Endothelial cell (in vitro differentiated cells): ENCODE measurements at regions not wholly inside any gene's neighbourhood (a gene's known extent, or its start where the extent isn't known, plus 50 kb on each side); places are given as distances from the start of the nearest gene placed in this dataset.

Experiments
- DNase-seq: peaks from one replicate; pipeline ENCODE4 v3.0.0; 2021; ENCODE audit warnings: low spot score
- H3K27ac Mint-ChIP-seq: one replicate; pipeline ENCODE4 v1.8.0; 2021; ENCODE audit warnings: mixed read lengths, inconsistent platforms; ENCODE audit not compliant: unreplicated experiment
- H3K27me3 Mint-ChIP-seq: one replicate; pipeline ENCODE4 v1.8.0; 2021; ENCODE audit warnings: mild to moderate bottlenecking, moderate library complexity, mixed read lengths, inconsistent platforms; ENCODE audit not compliant: unreplicated experiment
- H3K36me3 Mint-ChIP-seq: one replicate; pipeline ENCODE4 v1.8.0; 2021; ENCODE audit warnings: mild to moderate bottlenecking, low read depth, mixed read lengths, inconsistent platforms; ENCODE audit not compliant: unreplicated experiment
- H3K4me1 Mint-ChIP-seq: one replicate; pipeline ENCODE4 v1.8.0; 2021; ENCODE audit warnings: mild to moderate bottlenecking, mixed read lengths, inconsistent platforms; ENCODE audit not compliant: unreplicated experiment
- H3K4me3 Mint-ChIP-seq: one replicate; pipeline ENCODE4 v1.8.0; 2021; ENCODE audit warnings: mild to moderate bottlenecking, mixed read lengths, inconsistent platforms; ENCODE audit not compliant: unreplicated experiment
- H3K9me3 Mint-ChIP-seq: one replicate; pipeline ENCODE4 v1.8.0; 2021; ENCODE audit warnings: mixed read lengths, inconsistent platforms; ENCODE audit not compliant: unreplicated experiment
- CTCF ChIP-seq: fragments of 200-600 bp; sonication (generic); IDR thresholded peaks from one replicate; pipeline ENCODE4 v1.5.0; 2021; ENCODE audit warnings: antibody characterized with exemption; ENCODE audit not compliant: unreplicated experiment

- peaks cover 2% of the 10 kb centered on the region for H3K4me1 Mint-ChIP-seq
- no peak for DNase-seq
- no peak for TF ChIP-seq CTCF
These were observed 148.9 kb upstream of the VANGL1 start for GRCh38 chr1:115492880-115493279.

DNA sequence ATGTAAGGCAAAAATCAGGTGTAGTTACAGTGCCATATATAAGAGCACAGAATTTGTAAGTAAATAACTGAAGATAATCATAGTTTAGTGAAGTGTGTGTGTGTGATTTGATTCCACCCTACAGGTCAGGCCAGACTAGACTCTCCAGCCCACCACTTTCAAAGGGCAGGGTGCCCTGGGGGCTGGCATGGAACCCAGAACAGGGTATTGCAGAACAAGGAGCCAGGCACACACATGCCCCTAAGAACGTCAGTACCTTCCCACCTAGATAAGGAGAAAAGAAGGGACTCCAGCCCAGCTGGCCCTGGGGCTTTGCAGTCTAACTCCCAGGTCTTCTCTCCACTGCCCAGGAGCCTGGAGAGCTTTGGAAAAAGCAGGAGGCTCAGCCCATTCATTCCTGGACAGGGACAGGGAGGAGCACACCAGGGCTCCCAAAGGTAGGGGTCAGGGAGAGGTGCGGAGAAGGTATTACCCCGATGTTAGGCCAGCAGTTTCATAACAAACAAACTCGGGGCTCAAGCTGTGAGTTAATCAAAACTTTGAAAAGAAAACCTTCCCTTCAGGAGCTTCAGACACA, 149.7 kb upstream of the VANGL1 start:
- no peaks in the 10 kb centered on the region for H3K27me3 Mint-ChIP-seq
- no peak overlapping the region for H3K4me3 Mint-ChIP-seq
- peaks cover 2% of the 10 kb centered on the region for H3K4me1 Mint-ChIP-seq
- H3K27ac Mint-ChIP-seq, result no peak overlapping the region
- H3K9me3 Mint-ChIP-seq, result no peaks in the 10 kb centered on the region
- TF ChIP-seq CTCF, result no peak
- no peaks in the 10 kb centered on the region for H3K36me3 Mint-ChIP-seq
- no peak for DNase-seq

More at GRCh38 chr1:115492880-115493279, 148.9 kb upstream of the VANGL1 start:
- H3K4me3 Mint-ChIP-seq, result no peak overlapping the region
- H3K9me3 Mint-ChIP-seq, result no peaks in the 10 kb centered on the region
- no peaks in the 10 kb centered on the region for H3K36me3 Mint-ChIP-seq
- no peaks in the 10 kb centered on the region for H3K27me3 Mint-ChIP-seq
- no peak overlapping the region for H3K27ac Mint-ChIP-seq

GRCh38 chr1:115491298-115492018, 150.3 kb upstream of the VANGL1 start:
- Mint-ChIP-seq H3K27ac (no peak overlapping the region), H3K4me1 (peaks cover 2% of the 10 kb centered on the region), H3K27me3 (no peaks in the 10 kb centered on the region)

GRCh38 chr1:115479055-115479482, 141.0 kb upstream of the NGF start:
- TF ChIP-seq CTCF, result no peak

More at GRCh38 chr1:115491298-115492018, 150.3 kb upstream of the VANGL1 start:
- Mint-ChIP-seq H3K36me3 (no peaks in the 10 kb centered on the region), H3K9me3 (no peaks in the 10 kb centered on the region), H3K4me3 (no peak overlapping the region)
- TF ChIP-seq CTCF, result no peak
- no peak for DNase-seq

DNA sequence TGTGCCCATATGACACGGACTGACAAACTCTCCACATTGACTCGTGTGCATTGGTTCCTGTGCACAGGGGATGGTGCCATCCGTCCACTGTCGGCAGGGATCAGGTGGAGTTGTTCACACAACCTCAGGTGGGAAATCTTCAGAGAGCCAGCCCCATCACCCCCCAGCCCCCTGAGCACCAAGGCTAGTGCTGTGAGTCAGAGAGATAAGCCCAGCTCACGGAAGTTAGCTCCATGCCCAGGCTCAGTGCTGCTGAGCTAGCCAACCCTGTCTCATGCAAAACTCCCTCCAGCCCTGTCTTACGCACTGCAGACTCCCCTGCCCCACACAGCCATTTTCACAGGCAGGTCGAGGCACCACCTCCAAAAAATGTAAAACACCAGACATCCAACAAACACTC, 139.0 kb upstream of the NGF start:
- TF ChIP-seq CTCF, result no peak
- H3K27me3 Mint-ChIP-seq, result peaks cover 10% of the 10 kb centered on the region
- H3K36me3 Mint-ChIP-seq, result no peaks in the 10 kb centered on the region
- H3K27ac Mint-ChIP-seq, result no peak overlapping the region
- no peak overlapping the region for H3K4me3 Mint-ChIP-seq
- H3K9me3 Mint-ChIP-seq, result no peaks in the 10 kb centered on the region
- peaks cover 12% of the 10 kb centered on the region for H3K4me1 Mint-ChIP-seq
- no peak for DNase-seq

More at GRCh38 chr1:115479055-115479482, 141.0 kb upstream of the NGF start:
- Mint-ChIP-seq H3K27me3 (peaks cover 5% of the 10 kb centered on the region), H3K27ac (no peak overlapping the region), H3K4me1 (no peaks in the 10 kb centered on the region), H3K4me3 (no peak overlapping the region), H3K36me3 (no peaks in the 10 kb centered on the region), H3K9me3 (no peaks in the 10 kb centered on the region)
- DNase-seq, result no peak
